CD14-positive monocyte (primary cell): ENCODE measurements at regions not wholly inside any gene's neighbourhood (a gene's known extent, or its start where the extent isn't known, plus 50 kb on each side); places are given as distances from the start of the nearest gene placed in this dataset.

Source experiments
- DNase-seq, 3 donors: peaks; one replicate each; pipeline ENCODE4 v3.0.0-alpha.2; 2011 to 2022
- H2AFZ ChIP-seq: 2 replicates; pipeline ENCODE4 v1.6.0; 2012; ENCODE audit warnings: mild to moderate bottlenecking, low read depth, low read length, inconsistent platforms; ENCODE audit not compliant: insufficient read depth, poor library complexity, severe bottlenecking
- H3K27ac ChIP-seq, 2 donors: 1 replicate in 1 of 2; 2 replicates in 1 of 2; pipeline ENCODE4 v1.5.1; 2012 to 2013; ENCODE audit warnings: low read length in 2 of 2, control low read depth in 1 of 2, inconsistent platforms in 1 of 2, low read depth in 1 of 2, mild to moderate bottlenecking in 1 of 2
- H3K27me3 ChIP-seq, 2 donors: one replicate each; pipeline versions ENCODE4 v1.6.0 to v1.6.1; 2011 to 2013; ENCODE audit warnings: low read length in 2 of 2; ENCODE audit not compliant: control insufficient read depth in 2 of 2, insufficient read depth in 2 of 2
- H3K36me3 ChIP-seq, 2 donors: replicated peaks in 1 of 2; 1 replicate in 1 of 2; 2 replicates in 1 of 2; pipeline versions ENCODE4 v1.5.1 to v1.6.1; 2012 to 2013; ENCODE audit warnings: low read length in 2 of 2, control low read depth in 1 of 2, inconsistent platforms in 1 of 2, mild to moderate bottlenecking in 1 of 2; ENCODE audit not compliant: insufficient read depth in 2 of 2, control insufficient read depth in 1 of 2
- H3K4me1 ChIP-seq, 2 donors: 1 replicate in 1 of 2; 2 replicates in 1 of 2; pipeline versions ENCODE4 v1.5.1 to v1.6.1; 2012 to 2013; ENCODE audit warnings: low read length in 2 of 2, control low read depth in 1 of 2, inconsistent platforms in 1 of 2, mild to moderate bottlenecking in 1 of 2, moderate library complexity in 1 of 2; ENCODE audit not compliant: insufficient read depth in 2 of 2, control insufficient read depth in 1 of 2
- H3K4me2 ChIP-seq: replicated peaks from 2 replicates; pipeline ENCODE3; 2012; ENCODE audit warnings: low read length, moderate library complexity, mild to moderate bottlenecking; ENCODE audit not compliant: poor library complexity, severe bottlenecking; ENCODE audit errors: extremely low read depth
- H3K4me3 ChIP-seq, 3 experiments: fragments of 200-600 bp in 1 of 3; sonication (generic) in 1 of 3; replicated peaks in 1 of 3; 1 replicate in 2 of 3; 2 replicates in 1 of 3; pipeline ENCODE4 v1.5.1; 2011 to 2013; ENCODE audit warnings: low read length in 3 of 3, mild to moderate bottlenecking in 3 of 3, control low read depth in 2 of 3, low read depth in 2 of 3, inconsistent platforms in 1 of 3, moderate library complexity in 1 of 3
- H3K79me2 ChIP-seq: 2 replicates; pipeline ENCODE4 v1.6.0; 2012; ENCODE audit warnings: mild to moderate bottlenecking, control low read depth, inconsistent platforms, low read length, moderate library complexity; ENCODE audit not compliant: insufficient read depth
- H3K9ac ChIP-seq: 2 replicates; pipeline ENCODE4 v1.6.0; 2017; ENCODE audit warnings: low read length, mild to moderate bottlenecking; ENCODE audit not compliant: insufficient read depth, poor library complexity, severe bottlenecking
- H3K9me3 ChIP-seq, 2 donors: replicated peaks in 1 of 2; 1 replicate in 1 of 2; 2 replicates in 1 of 2; pipeline versions ENCODE4 v1.5.1 to v1.6.1; 2012 to 2013; ENCODE audit warnings: low read length in 2 of 2, control low read depth in 1 of 2; ENCODE audit not compliant: control insufficient read depth in 1 of 2, insufficient read depth in 1 of 2
- H4K20me1 ChIP-seq: 2 replicates; pipeline ENCODE4 v1.6.0; 2012; ENCODE audit warnings: mild to moderate bottlenecking, low read length, control low read depth, moderate library complexity; ENCODE audit not compliant: insufficient read depth
- H3K27ac Mint-ChIP-seq, 7 donors: one replicate each; pipeline ENCODE4 v1.8.0; 2020; ENCODE audit warnings: mild to moderate bottlenecking in 7 of 7, mixed read lengths in 7 of 7, moderate library complexity in 6 of 7, inconsistent platforms in 2 of 7
- H3K27me3 Mint-ChIP-seq, 3 donors: one replicate each; pipeline ENCODE4 v1.8.0; 2021 to 2022; ENCODE audit warnings: low read depth in 3 of 3, mild to moderate bottlenecking in 3 of 3, mixed read lengths in 3 of 3, moderate library complexity in 3 of 3, inconsistent platforms in 1 of 3
- H3K36me3 Mint-ChIP-seq, 2 donors: one replicate each; pipeline ENCODE4 v1.8.0; 2020; ENCODE audit warnings: mixed read lengths in 2 of 2, inconsistent platforms in 1 of 2, mild to moderate bottlenecking in 1 of 2
- H3K4me1 Mint-ChIP-seq: one replicate; pipeline ENCODE4 v1.8.0; 2020; ENCODE audit warnings: mild to moderate bottlenecking, mixed read lengths
- H3K4me3 Mint-ChIP-seq, 2 donors: one replicate each; pipeline ENCODE4 v1.8.0; 2020; ENCODE audit warnings: mild to moderate bottlenecking in 2 of 2, mixed read lengths in 2 of 2, moderate library complexity in 1 of 2
- H3K9me3 Mint-ChIP-seq, 7 donors: one replicate each; pipeline ENCODE4 v1.8.0; 2020 to 2022; ENCODE audit warnings: mixed read lengths in 7 of 7, mild to moderate bottlenecking in 6 of 7, moderate library complexity in 6 of 7, inconsistent platforms in 2 of 7
- CTCF ChIP-seq: fragments of 200-600 bp; IDR thresholded peaks from one replicate; pipeline ENCODE4 v1.8.0; 2022; ENCODE audit warnings: antibody characterized with exemption, mild to moderate bottlenecking
- WGBS: methylation state at CpG from one replicate; pipeline ENCODE4 v1.1.5; 2013; ENCODE audit warnings: missing lambda C conversion rate; ENCODE audit not compliant: insufficient coverage; 5-methylcytosine and 5-hydroxymethylcytosine counted together
- intact Hi-C, 2 donors: fragments of 100-400 bp; cut with micrococcal nuclease; formaldehyde crosslinking; loops; one replicate each; pipeline versions ENCODE4 v1.15.0 to v1.15.1; 2023

GRCh38 chrX:39112143-39112542, 310.9 kb downstream of the MID1IP1 start:
- TF ChIP-seq CTCF, result no peak
- Histone ChIP-seq H3K9me3 (peaks cover 0 to 5% of the 10 kb centered on the region in 2 donors), H3K4me1 (no peaks in the 10 kb centered on the region), H3K4me3 (no peak overlapping the region), H3K79me2 (no peaks in the 10 kb centered on the region), H3K9ac (no peak overlapping the region), H2AFZ (no peak overlapping the region), H3K27me3 (no peaks in the 10 kb centered on the region), H3K4me2 (no peak overlapping the region), H3K27ac (no peak overlapping the region), H3K36me3 (no peaks in the 10 kb centered on the region), H4K20me1 (no peaks in the 10 kb centered on the region)
- no CpG with 5 or more reads among the region's 3 CpGs for WGBS
- Mint-ChIP-seq H3K9me3 (peaks cover 5 to 20% (median 14%) of the 10 kb centered on the region in 7 donors), H3K36me3 (no peaks in the 10 kb centered on the region), H3K4me3 (no peak overlapping the region), H3K27ac (no peak overlapping the region), H3K4me1 (no peaks in the 10 kb centered on the region), H3K27me3 (peaks cover 0 to 2% (median 0%) of the 10 kb centered on the region in 3 donors)
- DNase-seq, result no peak
- intact Hi-C loops, result no loop called here

- H3K27me3 Mint-ChIP-seq, result peaks cover 0 to under 1% (median 0%) of the 10 kb centered on the region in 3 donors
- H3K27ac Mint-ChIP-seq, result no peak overlapping the region
- Histone ChIP-seq H3K9ac (no peak overlapping the region), H3K4me3 (no peak overlapping the region), H2AFZ (no peak overlapping the region), H3K36me3 (no peaks in the 10 kb centered on the region), H3K79me2 (no peaks in the 10 kb centered on the region), H4K20me1 (no peaks in the 10 kb centered on the region), H3K4me2 (no peak overlapping the region), H3K27me3 (no peaks in the 10 kb centered on the region), H3K4me1 (no peaks in the 10 kb centered on the region), H3K9me3 (peaks cover 0 to 5% of the 10 kb centered on the region in 2 donors), H3K27ac (no peak overlapping the region)
- H3K9me3 Mint-ChIP-seq, result peaks cover 5 to 20% (median 12%) of the 10 kb centered on the region in 7 donors
- H3K4me1 Mint-ChIP-seq, result no peaks in the 10 kb centered on the region
- no peak for DNase-seq
- H3K4me3 Mint-ChIP-seq, result no peak overlapping the region
- intact Hi-C loops, result no loop called here
- H3K36me3 Mint-ChIP-seq, result no peaks in the 10 kb centered on the region
- TF ChIP-seq CTCF, result no peak
Observed at GRCh38 chrX:39115166-39115565, 313.9 kb downstream of the MID1IP1 start.
